IMR-90 (cell line): ENCODE measurements at regions not wholly inside any gene's neighbourhood (a gene's known extent, or its start where the extent isn't known, plus 50 kb on each side); places are given as distances from the start of the nearest gene placed in this dataset.

Source experiments
- ATAC-seq: fragments of 200-7000 bp; cut with Tn5 transposase; 2 replicates; pipeline ENCODE4 v1.9.1; 2020; ENCODE audit warnings: low read depth, mild to moderate bottlenecking, moderate library complexity
- BruUV-seq: library from RNA; stranded (reverse); fragments of 400-500 nt; replicated peaks from 2 replicates; lab custom pipeline; 2021; lab: Mats Ljungman, UMichigan
- CTCF ChIA-PET: fragments of 300-600 bp; formaldehyde crosslinking; extraction: SDS; loops from one replicate; lab custom pipeline; 2021; ENCODE audit warnings: antibody characterized with exemption; lab: Yijun Ruan, JAX
- POLR2A ChIA-PET: fragments of 300-600 bp; sonication (Branson Sonifier 250); formaldehyde crosslinking; loops from one replicate; lab custom pipeline; 2022; ENCODE audit warnings: antibody characterized with exemption; ENCODE audit not compliant: unreplicated experiment; lab: Charles Lee
- DNase-seq: peaks from one replicate; pipeline ENCODE4 v3.0.0; 2013
- H2AFZ ChIP-seq: replicated peaks from 2 replicates; pipeline ENCODE3; 2013; ENCODE audit warnings: low read length, mild to moderate bottlenecking; ENCODE audit not compliant: poor library complexity
- H2AK5ac ChIP-seq: 2 replicates; pipeline ENCODE4 v1.6.1; 2013; ENCODE audit warnings: low read depth, low read length, inconsistent platforms
- H2AK9ac ChIP-seq: replicated peaks from 2 replicates; pipeline ENCODE3; 2013; ENCODE audit warnings: mild to moderate bottlenecking, low read depth, low read length, moderate library complexity; ENCODE audit not compliant: poor library complexity
- H2BK120ac ChIP-seq: 2 replicates; pipeline ENCODE4 v1.6.1; 2013; ENCODE audit warnings: low read depth, low read length, inconsistent platforms
- H2BK15ac ChIP-seq: 3 replicates; pipeline ENCODE4 v1.6.1; 2013; ENCODE audit warnings: low read depth, low read length, inconsistent platforms
- H2BK20ac ChIP-seq: 2 replicates; pipeline ENCODE4 v1.6.1; 2013; ENCODE audit warnings: low read depth, mild to moderate bottlenecking, inconsistent platforms, low read length, moderate library complexity
- H2BK5ac ChIP-seq: 2 replicates; pipeline ENCODE4 v1.6.1; 2013; ENCODE audit warnings: mild to moderate bottlenecking, low read depth, low read length, inconsistent platforms; ENCODE audit not compliant: poor library complexity, severe bottlenecking
- H3K14ac ChIP-seq: replicated peaks from 2 replicates; pipeline ENCODE4 v1.6.1; 2013; ENCODE audit warnings: low read depth, low read length, inconsistent platforms
- H3K18ac ChIP-seq: 2 replicates; pipeline ENCODE4 v1.6.1; 2013; ENCODE audit warnings: low read depth, low read length, control low read depth
- H3K23ac ChIP-seq: 2 replicates; pipeline ENCODE4 v1.6.1; 2013; ENCODE audit warnings: low read depth, low read length, inconsistent platforms
- H3K27ac ChIP-seq: 2 replicates; pipeline ENCODE4 v1.5.1; 2013; ENCODE audit warnings: mild to moderate bottlenecking, control low read depth, low read length; ENCODE audit not compliant: insufficient read depth
- H3K27me3 ChIP-seq: 2 replicates; pipeline ENCODE4 v1.6.1; 2013; ENCODE audit warnings: low read length; ENCODE audit not compliant: control insufficient read depth, insufficient read depth
- H3K36me3 ChIP-seq: 2 replicates; pipeline ENCODE4 v1.6.1; 2013; ENCODE audit warnings: low read length, mixed read lengths; ENCODE audit not compliant: control insufficient read depth, insufficient read depth
- H3K4ac ChIP-seq: 2 replicates; pipeline ENCODE4 v1.6.1; 2013; ENCODE audit warnings: low read depth, low read length, inconsistent platforms
- H3K4me1 ChIP-seq: 2 replicates; pipeline ENCODE4 v1.6.1; 2013; ENCODE audit warnings: low read length, mixed read lengths; ENCODE audit not compliant: control insufficient read depth, insufficient read depth
- H3K4me2 ChIP-seq: 2 replicates; pipeline ENCODE4 v1.6.1; 2013; ENCODE audit warnings: low read depth, mild to moderate bottlenecking, control low read depth, low read length, moderate library complexity
- H3K4me3 ChIP-seq: 2 replicates; pipeline ENCODE4 v1.5.1; 2013; ENCODE audit warnings: low read depth, mild to moderate bottlenecking, control low read depth, low read length, moderate library complexity; ENCODE audit not compliant: insufficient read depth
- H3K56ac ChIP-seq: 2 replicates; pipeline ENCODE4 v1.6.1; 2013; ENCODE audit warnings: low read length, inconsistent platforms; ENCODE audit not compliant: insufficient read depth; ENCODE audit errors: extremely low read depth
- H3K79me1 ChIP-seq, 2 experiments: 2 replicates each; pipeline ENCODE4 v1.6.1; 2013; ENCODE audit warnings: low read length in 2 of 2, inconsistent platforms in 1 of 2, low read depth in 1 of 2
- H3K9ac ChIP-seq: 2 replicates; pipeline ENCODE4 v1.6.1; 2013; ENCODE audit warnings: low read depth, low read length, control low read depth
- H3K9me1 ChIP-seq: 2 replicates; pipeline ENCODE4 v1.6.1; 2013; ENCODE audit warnings: low read length, inconsistent platforms; ENCODE audit not compliant: insufficient read depth
- H3K9me3 ChIP-seq: 2 replicates; pipeline ENCODE4 v1.6.1; 2013; ENCODE audit warnings: low read length; ENCODE audit not compliant: control insufficient read depth, insufficient read depth
- H4K20me1 ChIP-seq: 2 replicates; pipeline ENCODE4 v1.6.1; 2013; ENCODE audit warnings: low read length, inconsistent platforms; ENCODE audit not compliant: insufficient read depth
- H4K5ac ChIP-seq: 2 replicates; pipeline ENCODE4 v1.6.1; 2013; ENCODE audit warnings: mild to moderate bottlenecking, low read depth, low read length, control low read depth
- H4K8ac ChIP-seq, 2 experiments: 2 replicates each; pipeline ENCODE4 v1.6.1; 2013; ENCODE audit warnings: low read depth in 2 of 2, low read length in 2 of 2, control low read depth in 1 of 2, inconsistent platforms in 1 of 2
- H4K91ac ChIP-seq: 2 replicates; pipeline ENCODE4 v1.6.1; 2013; ENCODE audit warnings: low read depth, low read length, inconsistent platforms; ENCODE audit not compliant: insufficient read depth
- CEBPB ChIP-seq: IDR thresholded peaks from 2 replicates; pipeline ENCODE4 v1.6.1; 2012; ENCODE audit warnings: low read depth, low read length, improper control_type of control experiment
- CHD1 ChIP-seq: IDR thresholded peaks from 2 replicates; pipeline ENCODE4 v1.6.1; 2012; ENCODE audit warnings: low read depth, low read length, improper control_type of control experiment
- FOS ChIP-seq: fragments of 150-350 bp; IDR thresholded peaks from 2 replicates; pipeline ENCODE4 v1.6.1; 2016; ENCODE audit warnings: low read depth, low read length
- MAZ ChIP-seq: IDR thresholded peaks from 2 replicates; pipeline ENCODE4 v1.6.1; 2012; ENCODE audit warnings: low read depth, mild to moderate bottlenecking, low read length, improper control_type of control experiment, moderate library complexity, borderline replicate concordance
- MXI1 ChIP-seq: IDR thresholded peaks from 2 replicates; pipeline ENCODE4 v1.6.1; 2012; ENCODE audit warnings: low read depth, mild to moderate bottlenecking, low read length, moderate library complexity, borderline replicate concordance
- POLR2A ChIP-seq: IDR thresholded peaks from 2 replicates; pipeline ENCODE4 v1.6.1; 2012; ENCODE audit warnings: mild to moderate bottlenecking, low read depth, low read length
- RAD21 ChIP-seq: IDR thresholded peaks from 2 replicates; pipeline ENCODE4 v1.6.1; 2012; ENCODE audit warnings: low read length, improper control_type of control experiment
- RFX5 ChIP-seq: IDR thresholded peaks from 2 replicates; pipeline ENCODE4 v1.8.0; 2012; ENCODE audit warnings: low read depth, mild to moderate bottlenecking, low read length, moderate library complexity
- SMC3 ChIP-seq: fragments of 150-350 bp; IDR thresholded peaks from 2 replicates; pipeline ENCODE4 v1.6.1; 2016; ENCODE audit warnings: low read depth, mild to moderate bottlenecking, antibody characterized with exemption, low read length, moderate library complexity
- USF2 ChIP-seq: fragments of 150-350 bp; IDR thresholded peaks from 2 replicates; pipeline ENCODE4 v1.6.1; 2017; ENCODE audit warnings: mild to moderate bottlenecking, antibody characterized with exemption, low read length, low read depth
- WGBS, 2 experiments: methylation state at CpG; one replicate each; pipeline versions ENCODE4 v1.1.5 to v1.1.7; 2013; ENCODE audit warnings: missing lambda C conversion rate in 2 of 2; ENCODE audit not compliant: insufficient read length in 1 of 2; ENCODE audit errors: extremely low coverage in 2 of 2; 5-methylcytosine and 5-hydroxymethylcytosine counted together
- dilution Hi-C: fragments of 300-500 bp; cut with HindIII; formaldehyde crosslinking; loops from one replicate; pipeline ENCODE4 v1.14.3; 2018; ENCODE audit warnings: low sequenced_read_pairs; ENCODE audit not compliant: unreplicated experiment
- in situ Hi-C: fragments of 300-500 bp; cut with MboI; formaldehyde crosslinking; loops from 3 replicates; pipeline ENCODE4 v1.14.3; 2019; ENCODE audit warnings: low sequenced_read_pairs, inconsistent platforms, mixed read lengths
- intact Hi-C: fragments of 100-400 bp; cut with micrococcal nuclease; formaldehyde crosslinking; loops from 2 replicates; pipeline ENCODE4 v1.10.0; 2022

- no peak for TF ChIP-seq RFX5
- no peak for TF ChIP-seq MXI1
- TF ChIP-seq USF2 = no peak
- TF ChIP-seq FOS = no peak
- no peak for TF ChIP-seq CHD1
- TF ChIP-seq RAD21 = no peak
- no peak for TF ChIP-seq MAZ
- TF ChIP-seq SMC3 = no peak
- TF ChIP-seq POLR2A = no peak
- TF ChIP-seq CEBPB = no peak
- Histone ChIP-seq H3K79me1 (no peaks in the 10 kb centered on the region), H3K9me1 (no peaks in the 10 kb centered on the region), H4K5ac (no peak overlapping the region), H3K36me3 (no peaks in the 10 kb centered on the region), H3K9me3 (peaks cover 2% of the 10 kb centered on the region; the same call in 1 of the 2 replicates), H2AK9ac (no peak overlapping the region), H4K20me1 (no peaks in the 10 kb centered on the region), H3K18ac (no peak overlapping the region), H2BK120ac (no peak overlapping the region), H3K14ac (no peak overlapping the region), H2AFZ (no peak overlapping the region), H2BK5ac (no peak overlapping the region), H3K27ac (no peak overlapping the region), H3K9ac (no peak overlapping the region), H3K27me3 (no peaks in the 10 kb centered on the region), H3K4ac (no peak overlapping the region), H2AK5ac (no peak overlapping the region), H3K4me3 (no peak overlapping the region), H2BK20ac (no peak overlapping the region), H3K56ac (no peak overlapping the region), H4K91ac (no peak overlapping the region), H3K4me2 (no peak overlapping the region), H4K8ac (no peak overlapping the region), H3K23ac (no peak overlapping the region), H2BK15ac (no peak overlapping the region), H3K4me1 (no peaks in the 10 kb centered on the region)
- intact Hi-C loops (no loop called here), in situ Hi-C loops (no loop called here), dilution Hi-C loops (no loop called here)
- DNase-seq (no peak), ATAC-seq (no peak)
- no CpG with 5 or more reads among the region's 2 CpGs for WGBS, 2 experiments
- ChIA-PET POLR2A (no interaction called here), CTCF (no interaction called here)
- no TSS peak for BruUV-seq
Observed at GRCh38 chr6:62819640-62820039, 391.6 kb upstream of the FKBP1C start.
